NOMO-1 (cell line): ENCODE measurements at regions not wholly inside any gene's neighbourhood (a gene's known extent, or its start where the extent isn't known, plus 50 kb on each side); places are given as distances from the start of the nearest gene placed in this dataset.
A peak's percentile ranks its signal among the peaks of the same experiment; 100 is the strongest.

ENCODE experiments used
- DNase-seq, 2 experiments: peaks; one replicate each; lab custom pipeline; 2025; ENCODE audit not compliant: unreplicated experiment in 2 of 2; lab: John Stamatoyannopoulos, UW

- peak; percentile 66 to 80 for DNase-seq
Measured at GRCh38 chr3:18127859-18128681, 297.1 kb downstream of the SATB1 start.

- peak; percentile 78 to 82 for DNase-seq
Measured at GRCh38 chr3:18127174-18127858, 297.8 kb downstream of the SATB1 start.

DNA sequence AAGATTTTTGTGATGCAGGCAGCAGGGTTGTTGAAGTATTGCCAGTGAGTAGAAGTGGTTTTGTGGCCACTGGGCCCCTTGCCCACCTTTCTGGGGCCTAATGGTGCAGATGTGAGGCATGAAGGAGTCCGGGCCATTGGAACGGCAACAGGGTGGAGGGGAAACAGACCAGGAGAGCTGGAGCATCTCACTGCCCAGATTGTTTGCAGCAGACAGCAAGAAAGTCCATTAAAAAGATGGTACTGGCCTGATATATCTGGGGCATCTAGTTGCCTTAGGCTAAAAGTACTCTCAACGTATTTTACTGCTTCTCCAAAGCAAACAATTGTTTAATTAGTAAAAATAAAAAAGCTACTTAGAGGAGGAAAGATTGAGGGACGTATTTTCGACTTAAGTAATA lies 298.4 kb downstream of the SATB1 start:
- no peak for DNase-seq

DNA sequence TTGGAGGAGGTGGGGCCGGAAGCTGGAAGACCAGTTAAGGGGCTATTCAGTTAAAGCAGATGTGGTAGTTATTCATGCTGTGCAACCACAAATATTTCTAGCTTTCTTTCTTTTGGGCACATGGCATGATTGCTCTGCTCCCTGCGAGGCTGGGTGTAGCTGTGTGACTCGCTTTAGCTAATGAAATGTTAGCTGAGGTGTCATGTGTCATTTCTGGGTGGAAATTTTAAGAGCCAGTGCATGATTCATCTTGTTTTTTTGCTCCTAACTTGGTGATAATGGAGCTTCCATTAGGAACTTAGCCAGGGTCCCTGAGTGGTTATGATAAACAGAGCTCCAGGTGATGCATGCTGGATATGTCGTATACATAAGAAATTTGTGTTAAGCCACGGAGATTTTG lies 300.6 kb downstream of the SATB1 start:
- DNase-seq: no peak

- DNase-seq: no peak
Measured at GRCh38 chr3:18122264-18122663, 302.9 kb downstream of the SATB1 start.

GRCh38 chr3:18121020-18121419 lies 304.1 kb downstream of the SATB1 start:
- no peak for DNase-seq

DNA sequence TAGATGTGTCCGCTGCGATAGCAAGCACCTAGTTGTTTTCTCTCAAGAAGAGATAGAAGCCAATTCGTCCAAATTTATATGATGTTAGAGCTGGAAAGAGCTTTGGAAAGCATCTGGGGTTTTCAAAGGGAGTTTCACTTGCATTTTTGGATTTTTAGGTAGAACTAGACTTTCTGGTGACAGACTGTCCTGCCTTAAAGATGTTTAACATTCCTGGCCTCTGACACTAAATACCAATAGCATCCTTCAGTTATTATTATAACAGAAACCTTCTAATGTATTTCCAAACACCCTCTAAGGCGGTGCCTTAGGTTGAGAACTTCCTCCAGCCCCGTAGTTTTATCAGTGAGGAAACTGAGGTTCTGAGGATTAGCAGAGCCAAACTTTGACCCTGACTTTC lies 305.3 kb downstream of the SATB1 start:
- DNase-seq: no peak

DNA sequence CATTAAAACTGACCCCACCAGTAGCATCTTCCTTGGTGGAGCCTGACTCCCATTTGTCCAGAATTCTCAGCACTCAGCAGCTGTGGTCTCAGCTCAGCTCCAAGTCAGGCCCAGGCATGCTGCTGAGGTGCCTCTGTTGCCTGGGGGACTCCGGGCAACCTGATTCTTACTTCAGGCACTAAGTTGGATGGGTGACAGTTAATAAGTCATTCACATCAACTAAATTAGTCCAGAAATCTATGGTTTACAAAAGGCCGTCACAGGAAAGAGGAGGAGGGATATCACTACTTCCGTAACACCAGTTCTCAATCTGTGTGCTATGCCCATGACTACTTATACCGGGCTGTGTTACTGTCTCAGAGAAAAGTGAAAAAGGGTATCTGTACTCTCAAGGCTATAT lies 310.2 kb downstream of the SATB1 start:
- no peak for DNase-seq

DNA sequence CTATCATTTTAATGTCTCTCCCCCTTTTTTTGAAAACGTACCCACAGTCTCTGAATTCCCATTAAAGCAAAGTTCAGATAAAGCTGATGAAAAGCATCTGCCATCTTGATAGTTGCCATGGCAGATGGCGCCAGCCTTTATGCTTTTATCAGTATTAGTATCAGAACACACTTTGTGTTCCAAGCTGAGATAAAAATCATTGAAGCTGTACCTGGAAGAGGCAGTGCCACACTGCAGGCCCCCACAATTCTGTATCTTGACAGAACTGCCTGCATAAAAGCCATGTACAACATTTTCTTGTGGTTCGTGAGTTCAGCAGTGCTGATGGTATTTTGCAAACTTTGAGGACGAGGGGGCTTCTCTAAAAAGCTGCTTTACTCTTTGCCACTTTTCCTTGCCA lies 311.7 kb downstream of the SATB1 start:
- no peak for DNase-seq

- DNase-seq: no peak
Measured at GRCh38 chr3:18112674-18113375, 312.3 kb downstream of the SATB1 start.

GRCh38 chr3:18111796-18112232 lies 313.3 kb downstream of the SATB1 start:
- peak in 1 of 2 experiments; percentile 27 for DNase-seq

GRCh38 chr3:18103591-18103990 lies 321.5 kb downstream of the SATB1 start:
- DNase-seq: no peak

DNA sequence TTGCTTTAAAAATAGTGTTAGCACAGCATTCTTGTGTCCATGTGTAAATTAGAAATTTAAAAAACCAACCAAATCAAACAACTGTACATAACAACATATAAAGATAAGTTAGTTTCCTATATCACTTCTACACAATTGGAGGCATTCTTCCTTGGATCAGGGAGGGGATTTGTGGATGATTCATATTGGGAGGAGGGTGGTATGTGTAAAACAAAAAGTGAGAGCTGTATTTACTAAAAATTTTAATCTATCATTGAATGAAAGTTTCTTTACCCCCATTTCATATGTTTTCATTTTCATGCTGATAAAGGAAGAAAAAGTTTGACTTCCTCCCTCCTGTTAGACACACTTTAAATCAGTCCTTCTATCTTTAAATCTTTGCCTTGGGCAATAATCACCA lies 325.0 kb downstream of the SATB1 start:
- peak in 1 of 2 experiments; percentile 23 for DNase-seq

DNA sequence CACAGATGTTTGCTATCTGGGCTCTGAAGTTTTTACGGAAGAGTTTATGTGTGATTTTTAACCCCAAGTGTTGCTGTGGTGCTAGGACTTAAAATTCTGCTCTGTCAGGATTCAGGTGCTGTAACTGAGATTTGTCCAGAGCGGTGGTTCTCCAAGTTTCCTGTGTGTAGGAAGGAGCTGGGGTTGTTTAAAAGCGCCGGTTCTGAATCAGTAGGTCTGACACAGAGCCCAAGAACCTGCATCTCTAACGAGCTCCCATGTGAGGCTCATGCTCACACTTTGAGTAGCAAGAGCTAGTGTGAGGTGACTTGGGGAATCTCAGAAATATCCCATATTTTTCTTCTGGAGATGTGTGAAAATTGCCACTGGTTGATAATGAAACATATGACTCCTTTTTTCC lies 325.5 kb downstream of the SATB1 start:
- DNase-seq: no peak

DNA sequence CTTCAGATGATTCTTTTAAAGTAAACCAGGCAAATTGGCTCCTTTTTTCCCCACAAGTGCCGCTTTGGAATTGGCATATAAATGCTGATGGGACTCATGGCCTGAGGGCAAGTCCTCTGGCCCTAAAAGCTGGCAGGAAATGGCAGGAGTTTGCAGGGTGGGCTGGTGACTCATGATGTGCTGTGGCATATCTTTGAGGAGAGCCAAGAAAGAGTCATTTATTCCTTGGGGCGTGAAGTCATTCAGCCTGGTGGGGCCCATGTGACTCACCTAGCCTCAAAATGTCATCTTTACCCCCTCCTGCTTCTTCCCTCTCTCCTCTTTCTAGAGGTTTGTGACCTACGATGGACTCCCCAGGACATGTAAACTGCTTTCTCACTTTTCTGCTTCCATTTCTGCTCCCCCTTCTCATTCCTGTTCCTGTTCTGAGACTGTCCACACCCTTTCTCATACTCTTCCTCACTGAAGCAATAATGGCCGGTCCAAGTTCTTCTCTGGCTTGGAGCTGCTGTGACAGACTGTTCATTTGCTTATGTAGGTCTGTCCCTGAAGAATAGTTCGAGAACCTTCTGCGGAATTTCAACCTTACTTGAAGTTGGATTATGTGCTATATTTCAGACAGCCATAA lies 326.1 kb downstream of the SATB1 start:
- no peak for DNase-seq

DNA sequence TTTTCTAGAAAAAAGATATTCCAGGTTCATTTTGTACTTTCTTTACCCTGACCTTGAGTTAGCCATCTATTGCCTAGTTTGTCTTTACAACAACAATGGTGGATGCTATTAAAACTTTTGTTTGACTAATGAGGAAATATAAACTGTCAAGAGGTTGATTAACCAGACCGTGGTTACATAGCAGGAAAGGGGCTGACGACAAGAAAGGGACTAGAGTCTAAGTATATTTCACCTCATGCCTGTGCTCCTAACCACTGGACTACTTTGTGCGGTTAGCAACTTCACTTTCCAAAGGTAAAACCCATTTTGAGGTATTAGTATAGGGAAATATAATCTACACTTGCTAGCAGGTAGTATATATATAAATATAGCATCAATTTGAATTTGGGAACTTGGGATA lies 327.1 kb downstream of the SATB1 start:
- no peak for DNase-seq

- DNase-seq: no peak
Measured at GRCh38 chr3:18097473-18097872, 327.7 kb downstream of the SATB1 start.

- DNase-seq: no peak
Measured at GRCh38 chr3:18092726-18093125, 332.4 kb downstream of the SATB1 start.

GRCh38 chr3:18090377-18090776 lies 334.8 kb downstream of the SATB1 start:
- DNase-seq: no peak

- no peak for DNase-seq
Measured at GRCh38 chr3:18087988-18088387, 337.2 kb downstream of the SATB1 start.

GRCh38 chr3:18086760-18087159 lies 338.4 kb downstream of the SATB1 start:
- no peak for DNase-seq
